GM19351 (cell line): ENCODE measurements at regions not wholly inside any gene's neighbourhood (a gene's known extent, or its start where the extent isn't known, plus 50 kb on each side); places are given as distances from the start of the nearest gene placed in this dataset.

Experiments used
- ATAC-seq: cut with Tn5 transposase; IDR thresholded peaks from one replicate; pipeline ENCODE4 v1.9.1; 2021; ENCODE audit warnings: mild to moderate bottlenecking, moderate library complexity; ENCODE audit not compliant: unreplicated experiment

DNA sequence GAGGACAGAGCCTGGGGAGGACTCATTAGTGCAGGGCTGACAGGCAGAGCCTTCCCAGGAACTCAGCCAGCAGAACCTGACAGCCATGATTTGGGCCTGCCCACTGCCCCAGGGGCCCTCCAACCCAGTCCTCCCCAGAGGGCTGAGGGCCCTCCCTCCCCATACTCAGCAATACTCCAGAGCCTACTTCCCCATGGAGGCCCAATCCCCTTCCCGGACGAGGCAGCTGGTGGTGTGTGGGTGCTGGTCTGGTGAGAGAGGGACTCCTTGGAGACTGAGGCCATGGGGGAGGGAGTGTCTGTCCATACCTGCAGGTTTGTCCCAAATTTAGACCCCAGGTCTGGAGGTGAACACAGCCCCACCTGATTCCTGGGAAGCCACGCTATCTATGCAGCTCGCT, 120.9 kb upstream of the MLN start:
- ATAC-seq, result no peak

DNA sequence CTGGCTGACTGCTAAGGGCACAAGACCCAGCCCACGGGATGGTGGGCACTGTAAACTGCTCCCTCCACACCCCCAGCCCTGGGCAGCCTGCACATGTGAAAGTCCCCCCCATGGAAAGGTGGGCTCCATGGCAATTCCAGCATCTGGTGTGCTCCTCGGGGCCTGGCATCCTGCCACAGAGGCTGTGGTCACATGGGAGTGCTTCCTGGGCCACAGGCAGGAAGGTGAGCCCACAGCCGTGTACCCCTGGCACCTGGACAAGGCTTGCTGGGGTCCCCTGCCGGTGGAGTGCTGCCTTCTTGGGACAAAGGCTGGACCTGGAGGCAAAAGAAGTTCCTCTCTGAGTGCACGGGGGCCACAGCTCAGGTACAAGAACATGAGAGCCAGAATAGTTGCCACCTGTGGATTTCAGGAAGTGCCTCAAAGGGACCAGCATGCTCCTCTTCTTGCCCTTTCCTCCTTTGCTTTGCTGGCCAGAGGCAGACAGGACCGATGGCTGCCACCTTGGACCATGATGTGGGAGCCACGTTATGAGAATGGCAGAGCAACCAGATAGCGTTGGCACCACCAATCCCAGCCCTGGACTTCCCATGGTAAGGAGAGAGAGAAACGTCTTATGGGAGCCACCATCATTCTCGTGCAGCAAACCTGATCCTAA, 120.2 kb upstream of the MLN start:
- no peak for ATAC-seq

DNA sequence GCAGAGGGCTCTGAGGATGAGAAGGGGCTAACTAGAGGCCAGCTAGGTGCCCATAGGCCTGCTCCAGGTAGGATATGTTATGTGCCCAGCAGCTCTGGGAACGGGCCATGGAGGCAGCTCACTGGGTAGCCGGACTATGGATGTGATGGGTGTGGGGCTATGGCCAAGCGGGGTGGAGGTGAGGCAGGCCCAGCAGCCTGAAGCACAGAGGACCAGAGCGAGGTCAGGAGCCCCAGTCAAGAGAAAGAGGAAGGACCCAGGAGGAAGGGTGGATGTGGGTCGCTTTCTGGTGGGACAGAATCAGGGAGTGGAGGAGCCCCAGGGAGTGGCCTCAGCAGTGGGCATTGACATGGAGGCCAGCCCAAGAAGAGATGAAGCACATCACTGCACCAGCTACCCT, 117.9 kb upstream of the MLN start:
- no peak for ATAC-seq

DNA sequence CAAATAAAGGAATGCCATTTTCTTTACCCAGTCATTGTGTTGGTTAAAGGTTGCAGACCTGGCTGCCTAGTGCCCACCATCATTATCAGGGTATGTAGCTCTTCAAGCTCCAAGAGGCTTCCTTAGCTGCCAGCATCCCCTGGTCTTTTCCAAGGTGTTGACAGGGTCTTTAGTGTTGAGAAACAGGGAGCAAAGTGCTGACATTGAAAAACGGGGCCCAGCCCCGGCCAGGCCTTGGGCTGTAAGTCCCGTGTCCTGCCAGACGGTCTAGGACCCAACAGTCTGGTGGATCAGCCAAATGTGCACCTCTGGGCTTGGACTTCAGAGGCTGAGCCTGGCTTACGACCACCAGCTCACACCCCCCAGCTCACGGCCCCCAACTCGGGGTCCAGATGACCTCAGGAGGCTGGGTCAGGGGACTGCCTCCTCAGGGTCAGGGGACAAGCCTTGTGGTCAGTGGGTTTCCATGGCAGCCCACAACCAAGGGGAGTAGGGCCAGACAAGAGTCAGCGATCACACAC, 114.4 kb upstream of the MLN start:
- no peak for ATAC-seq

DNA sequence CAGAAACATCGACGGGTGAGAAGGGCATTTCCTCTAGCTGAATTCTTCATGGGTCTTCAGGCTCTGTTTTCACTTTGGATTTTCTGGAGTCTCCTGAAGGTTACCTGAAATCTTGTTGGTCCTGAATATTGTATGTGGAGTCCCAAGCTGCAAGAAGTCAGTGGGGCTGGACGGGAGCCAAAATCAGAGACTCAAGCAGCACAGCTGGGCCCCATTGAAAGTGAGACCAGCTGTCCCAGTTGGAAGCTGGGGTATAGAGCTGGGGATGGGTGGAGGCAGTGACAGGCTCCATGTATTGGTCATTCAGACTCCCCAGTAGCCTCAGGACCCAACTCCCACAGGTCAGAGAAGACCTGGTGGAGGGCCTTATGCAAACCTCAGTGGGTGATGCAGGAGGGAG, 111.3 kb upstream of the MLN start:
- ATAC-seq, result no peak

DNA sequence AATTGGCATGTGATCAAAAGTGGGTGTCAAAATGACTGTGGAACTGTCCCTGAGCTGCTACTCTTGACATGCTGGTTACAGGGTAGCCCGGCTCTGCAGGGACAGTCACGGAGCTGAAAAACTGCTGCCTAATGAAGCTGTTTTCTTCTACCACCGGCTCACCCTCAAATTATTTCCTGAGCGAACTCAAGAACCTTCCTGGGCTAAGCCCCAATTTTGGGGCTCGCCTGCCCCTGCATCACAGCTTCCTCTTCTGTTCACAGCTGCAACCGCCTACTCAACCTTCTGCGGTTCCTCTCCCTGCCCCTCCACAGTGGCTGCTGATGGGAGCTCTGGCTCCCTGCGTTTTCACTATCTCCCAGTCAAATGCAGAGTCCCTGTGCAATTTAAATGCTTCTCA, 110.8 kb upstream of the MLN start:
- ATAC-seq, result no peak

DNA sequence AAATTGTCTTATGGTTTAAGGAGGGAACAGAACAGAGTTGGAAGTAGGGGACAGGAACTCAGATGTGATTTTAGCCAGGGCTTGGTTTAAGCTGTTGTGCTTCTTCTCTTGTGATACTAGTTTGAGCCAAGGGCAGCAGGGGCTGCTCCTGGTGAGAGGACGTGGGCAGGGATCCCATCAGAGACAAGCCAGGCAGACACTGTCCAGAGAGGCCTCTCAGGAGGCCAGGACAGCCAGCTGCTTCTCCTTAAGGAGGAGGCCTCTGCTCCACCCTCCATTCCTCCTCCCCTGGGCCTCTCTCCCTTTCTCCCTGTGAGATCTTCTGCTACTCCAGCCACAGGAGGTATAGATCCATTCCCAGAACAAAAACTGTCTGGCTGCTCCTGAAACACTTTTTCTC, 108.4 kb upstream of the MLN start:
- ATAC-seq, result no peak

DNA sequence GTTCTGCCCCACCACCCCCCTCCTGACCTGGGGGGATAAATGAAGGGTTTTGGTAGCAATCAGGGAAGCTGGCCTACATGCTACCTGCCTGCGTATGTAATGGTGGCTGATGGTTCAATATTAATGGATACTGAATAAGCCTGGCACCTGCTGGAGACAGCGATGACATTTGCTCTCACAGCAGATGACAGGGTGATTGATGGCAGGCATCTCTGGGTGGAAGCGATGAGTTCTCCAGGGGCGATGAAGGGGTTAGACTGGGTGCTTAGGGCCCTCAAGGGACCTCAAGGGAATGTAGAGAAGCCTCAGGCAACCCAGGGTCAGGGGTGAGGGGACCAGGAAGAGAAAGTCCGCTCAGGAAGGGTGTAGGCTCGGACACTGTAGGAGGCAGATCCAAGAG, 107.7 kb upstream of the MLN start:
- ATAC-seq, result no peak

DNA sequence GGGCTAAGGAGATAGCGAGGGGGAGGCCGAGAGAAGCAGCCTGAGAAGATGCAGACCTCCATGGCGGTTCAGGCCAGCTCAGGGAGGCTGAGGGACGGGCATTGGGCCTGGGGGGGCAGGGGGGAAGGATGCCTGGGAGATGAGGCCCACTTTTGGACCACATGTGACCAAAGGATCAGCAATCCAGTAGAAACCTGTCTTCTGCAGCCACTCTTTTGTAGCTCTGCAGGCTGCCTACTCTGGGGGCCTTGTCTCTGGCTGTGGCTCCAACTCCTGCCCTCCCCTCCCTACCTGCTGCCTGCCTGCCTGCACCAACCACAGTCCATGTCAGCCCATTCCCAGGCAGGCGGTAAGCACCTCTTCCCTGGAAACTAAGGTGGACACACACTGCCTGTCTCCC, 106.8 kb upstream of the MLN start:
- no peak for ATAC-seq

DNA sequence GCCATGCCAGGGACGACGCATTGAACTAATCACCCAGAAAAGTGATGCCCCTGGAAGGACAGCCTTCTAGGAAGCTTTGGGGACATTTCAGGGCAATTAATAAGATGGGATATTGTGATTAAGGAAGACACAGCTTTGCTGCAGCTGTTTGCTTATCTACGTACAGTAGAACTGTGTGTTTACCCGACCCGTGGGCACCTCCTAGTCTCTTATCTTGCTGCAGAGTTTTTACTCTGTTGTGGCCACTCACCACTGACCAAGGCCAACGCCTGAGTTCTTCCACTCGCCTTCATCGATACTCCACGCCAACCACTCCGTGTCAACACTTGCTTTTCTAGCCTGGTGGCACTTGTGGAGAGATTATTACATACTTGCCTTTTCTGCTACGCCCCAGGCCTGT, 105.9 kb upstream of the MLN start:
- no peak for ATAC-seq

DNA sequence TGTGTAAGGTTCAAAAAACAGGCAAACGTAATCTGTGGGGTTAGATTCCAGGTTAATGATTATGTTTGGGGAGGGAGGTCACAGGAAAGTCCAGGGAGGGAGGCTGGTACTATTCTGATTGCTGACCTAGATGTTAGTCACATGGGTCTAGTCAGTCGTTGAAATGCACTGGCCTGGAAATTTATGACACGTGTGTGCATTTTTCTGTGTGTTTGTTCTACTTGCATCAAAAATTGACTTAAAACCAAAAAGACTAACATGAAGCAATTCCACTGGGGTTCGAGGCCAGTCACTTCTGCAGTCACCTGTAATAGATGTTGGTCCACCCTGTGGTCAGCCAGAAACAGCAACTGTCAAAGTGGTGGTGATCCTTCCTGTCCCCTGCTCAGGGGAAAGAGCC, 104.2 kb upstream of the MLN start:
- no peak for ATAC-seq

DNA sequence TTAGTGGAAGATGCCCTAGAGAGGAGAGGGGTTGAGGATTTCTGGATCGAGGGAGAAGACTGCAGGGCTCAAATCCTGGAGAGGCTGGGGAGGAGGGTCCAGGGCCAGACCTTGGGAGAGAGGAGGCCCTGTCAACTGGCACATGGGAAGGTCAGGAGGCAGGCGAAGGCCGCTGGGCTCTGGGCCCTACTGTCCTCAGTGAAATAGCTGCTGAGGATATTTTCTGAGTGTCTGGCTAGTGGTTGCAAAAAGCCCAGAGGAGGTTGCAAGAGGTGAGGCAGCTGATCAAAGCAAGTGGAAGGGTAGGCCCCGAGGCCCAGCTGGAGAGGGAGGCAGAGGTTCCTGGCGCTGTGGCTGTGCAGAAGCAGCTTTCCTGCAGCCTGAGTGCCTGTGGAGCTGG, 103.4 kb upstream of the MLN start:
- no peak for ATAC-seq

DNA sequence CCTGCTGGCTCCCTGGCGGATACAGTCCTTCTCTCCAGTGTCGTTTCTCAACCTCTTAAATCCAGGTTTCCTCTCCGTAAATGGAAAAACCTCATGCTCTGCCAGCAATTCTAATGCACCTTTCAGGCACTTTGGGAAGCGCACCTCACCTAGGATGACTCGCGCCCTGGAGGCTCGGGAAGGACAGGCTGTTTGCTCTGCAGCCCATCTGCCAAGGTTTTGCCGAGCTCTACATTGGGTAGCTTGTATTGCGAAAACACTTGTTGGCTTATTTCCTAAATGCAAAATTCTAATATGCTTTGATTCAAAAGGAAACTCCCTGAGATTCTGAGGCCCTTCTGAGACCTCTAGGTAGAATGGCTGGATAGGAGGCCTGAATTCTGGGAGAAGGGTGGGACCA, 102.6 kb upstream of the MLN start:
- ATAC-seq, result no peak

DNA sequence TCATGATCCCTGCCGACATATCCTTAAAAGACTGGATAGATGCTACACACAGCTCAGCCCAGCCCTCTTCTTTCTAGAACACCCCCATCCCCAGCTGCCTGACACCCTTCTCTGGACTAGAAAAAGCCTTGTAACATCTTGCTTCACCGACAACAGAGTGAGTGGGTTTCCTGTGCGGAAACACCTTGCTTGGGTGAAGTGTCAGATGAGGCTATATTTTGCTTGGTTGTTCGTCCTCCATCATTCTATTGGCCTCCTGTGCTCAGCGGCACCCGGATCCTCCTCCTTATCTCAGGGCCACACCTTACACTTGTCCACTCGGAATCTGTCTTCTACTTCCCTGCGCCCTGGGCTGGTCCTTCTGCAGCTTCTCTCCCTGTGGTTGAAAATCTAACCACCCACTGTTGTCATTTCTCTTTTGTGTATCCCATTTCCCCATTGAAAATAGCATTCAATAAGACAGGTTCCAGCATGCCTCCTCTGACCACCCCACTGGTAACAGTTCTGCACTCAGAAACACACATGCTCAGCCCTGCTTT, 101.3 kb upstream of the MLN start:
- ATAC-seq, result peak; percentile 31

DNA sequence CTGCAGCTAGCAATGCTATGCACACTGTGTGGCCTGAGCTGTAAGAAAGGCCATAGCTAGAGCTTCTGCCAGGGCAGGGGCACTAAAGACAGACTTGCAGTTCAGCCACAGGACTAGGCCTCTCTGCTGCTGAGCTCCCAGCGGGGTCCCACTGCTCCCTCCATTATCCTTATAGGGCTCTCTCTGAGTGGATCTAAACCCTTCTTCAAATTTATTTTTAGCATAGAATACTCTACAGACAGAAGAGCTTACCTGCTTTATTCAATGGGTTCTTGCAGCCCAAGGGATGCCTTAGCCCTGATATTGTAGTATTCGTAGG, 100.9 kb upstream of the MLN start:
- ATAC-seq, result no peak

DNA sequence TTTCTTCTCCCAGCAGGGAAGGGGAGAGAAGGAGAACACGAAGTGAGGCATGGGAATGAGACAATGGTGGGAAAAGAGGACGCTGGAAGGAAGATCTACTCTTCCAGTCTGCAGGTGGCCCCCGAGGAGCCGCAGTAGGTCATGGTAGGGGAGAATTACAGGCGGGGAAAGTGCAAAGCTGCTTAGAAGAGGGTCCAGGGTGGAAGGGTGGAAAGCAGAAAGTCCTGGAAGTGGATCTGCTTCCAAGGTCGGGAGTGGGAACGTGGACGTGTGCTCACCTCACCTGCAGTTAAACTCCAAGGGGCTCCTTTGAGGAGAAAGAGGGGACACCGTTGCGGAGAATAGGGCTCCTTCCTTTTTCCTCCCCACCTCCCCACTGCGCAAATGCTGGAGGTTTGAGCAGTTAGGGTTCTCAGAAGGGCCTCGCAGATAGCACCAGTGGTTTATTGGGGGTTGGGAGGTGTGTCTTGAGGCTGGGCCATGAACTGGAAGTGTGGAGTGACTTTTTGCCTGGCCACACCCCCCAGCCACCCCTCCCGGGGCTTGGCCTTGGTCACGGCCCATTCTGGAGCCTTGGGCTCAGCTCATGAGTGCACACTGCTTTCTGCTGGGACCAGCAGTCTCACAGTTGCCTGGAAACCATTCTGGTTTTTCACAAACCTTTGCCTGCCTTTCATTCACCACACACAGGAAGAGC, 100.4 kb upstream of the MLN start:
- ATAC-seq, result peak; percentile 73

DNA sequence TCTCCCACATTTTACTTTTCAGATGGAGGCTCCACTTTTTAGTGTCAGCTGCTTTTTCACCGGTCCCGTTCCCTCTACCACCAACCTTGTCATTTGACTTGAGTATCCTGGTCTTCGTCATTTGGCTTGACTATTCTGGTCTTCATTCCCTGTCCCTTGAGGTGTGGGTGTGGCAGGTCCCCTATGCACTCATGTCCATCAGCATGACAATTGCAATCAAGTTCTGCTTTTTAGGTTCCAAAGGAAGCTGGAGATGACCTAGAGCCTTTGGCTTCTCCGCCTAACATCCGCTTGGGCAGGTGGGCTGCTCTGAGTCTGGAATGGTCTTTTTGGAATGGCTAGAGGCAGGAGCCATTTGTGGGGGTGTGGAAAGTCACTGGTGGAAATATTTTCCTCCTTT, 99.8 kb upstream of the MLN start:
- ATAC-seq, result no peak

DNA sequence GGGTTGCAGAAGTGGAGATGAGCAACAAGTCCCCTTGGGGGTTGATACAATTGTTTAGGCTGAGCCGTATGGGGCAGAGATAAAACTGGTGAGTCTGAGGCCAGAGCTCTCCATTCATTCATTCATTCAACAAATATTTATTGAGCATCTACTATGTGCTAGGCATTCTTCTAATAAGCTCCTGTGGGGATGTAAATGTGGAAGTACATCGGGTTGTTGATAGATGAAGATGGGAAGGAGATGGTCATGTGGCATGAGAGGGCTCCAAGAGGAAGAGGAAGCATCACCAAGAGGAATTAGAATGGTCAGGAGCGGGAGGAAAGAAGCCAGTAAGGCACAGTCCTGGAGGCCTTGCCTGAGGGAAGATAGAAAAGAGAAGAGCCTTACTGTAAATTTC, 98.7 kb upstream of the MLN start:
- ATAC-seq, result no peak

DNA sequence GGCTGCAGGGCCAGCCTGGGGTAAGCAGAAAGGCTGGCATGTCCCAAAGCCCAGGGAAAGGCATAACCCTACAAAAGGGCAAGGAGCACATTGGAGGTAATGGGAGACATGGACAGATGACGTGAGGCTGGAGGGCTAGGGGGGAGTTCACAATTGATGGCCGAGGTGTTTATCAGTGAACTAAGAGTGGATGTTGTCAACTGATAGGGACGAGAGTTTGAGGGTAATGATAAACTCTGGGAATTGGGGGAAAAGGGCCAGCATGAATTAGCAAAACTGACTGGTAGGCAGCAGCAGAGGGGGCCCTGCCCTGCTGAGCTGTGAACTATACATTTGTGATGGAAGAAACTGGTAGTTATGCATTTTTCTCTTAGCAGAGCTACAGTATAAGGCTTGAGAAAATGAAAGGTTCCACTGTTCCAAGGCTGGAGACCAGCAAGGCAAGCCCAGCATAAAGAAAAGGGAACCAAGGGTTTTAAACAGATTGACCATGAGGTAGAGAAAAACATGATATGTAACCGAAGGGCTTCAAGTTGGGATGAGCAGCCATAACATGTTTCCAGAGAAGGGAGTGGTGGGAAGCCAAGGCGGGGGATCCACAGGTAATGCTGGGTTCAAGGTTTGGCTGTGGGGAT, 98.1 kb upstream of the MLN start:
- no peak for ATAC-seq

DNA sequence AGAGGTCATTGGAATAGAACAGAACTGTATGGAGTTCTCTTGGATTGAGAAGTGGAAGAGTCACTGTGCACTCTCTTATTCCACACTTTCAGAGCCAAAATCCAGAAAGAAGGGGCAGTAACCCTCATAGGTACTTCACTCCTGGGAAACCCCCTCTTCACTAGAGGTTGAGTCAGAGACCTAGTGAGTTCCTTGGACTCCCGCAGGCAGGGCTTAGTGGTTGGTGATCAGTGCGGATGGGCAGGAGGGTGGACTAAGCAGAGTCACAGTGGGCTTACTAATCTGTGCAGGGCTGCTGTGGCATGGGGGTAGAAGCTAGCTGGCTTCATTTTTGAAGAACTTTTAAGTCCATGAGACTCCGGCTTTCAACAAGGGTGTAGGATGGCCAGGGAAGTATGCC, 95.0 kb upstream of the MLN start:
- no peak for ATAC-seq

DNA sequence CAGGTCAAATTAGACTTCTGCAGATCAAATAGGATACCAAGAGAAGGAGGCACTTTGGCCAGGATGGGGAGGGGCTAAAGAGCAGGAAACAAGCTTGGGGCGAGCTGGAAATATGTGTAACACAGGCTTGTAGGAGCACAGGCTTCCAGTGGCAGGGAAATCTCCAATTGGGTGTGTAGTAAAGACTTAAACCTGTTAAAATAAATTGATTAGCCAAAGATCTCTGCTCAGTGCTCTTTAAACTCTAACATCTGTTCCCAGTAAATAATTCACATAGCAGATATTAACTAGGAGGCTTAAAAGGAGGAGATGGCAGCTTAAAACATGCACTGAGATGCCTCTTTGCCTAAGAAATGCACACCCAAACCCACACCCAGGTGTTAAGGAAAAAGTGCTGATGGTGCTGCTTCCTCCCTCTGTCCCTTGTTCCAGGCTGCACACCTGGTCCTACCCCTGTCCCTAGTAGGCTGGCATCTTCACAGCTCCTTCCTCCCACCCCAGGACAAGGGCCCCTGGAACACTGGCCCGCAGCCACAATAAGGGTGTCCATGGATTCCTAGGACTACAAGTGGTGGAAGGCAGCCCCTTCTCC, 93.5 kb upstream of the MLN start:
- ATAC-seq, result no peak
